IPS-NIHi7 (cell line): ENCODE measurements at regions not wholly inside any gene's neighbourhood (a gene's known extent, or its start where the extent isn't known, plus 50 kb on each side); places are given as distances from the start of the nearest gene placed in this dataset.

Source experiments
- DNase-seq: peaks from one replicate; pipeline ENCODE4 v3.0.0; 2012; ENCODE audit warnings: mixed read lengths; ENCODE audit errors: extremely low spot score

DNA sequence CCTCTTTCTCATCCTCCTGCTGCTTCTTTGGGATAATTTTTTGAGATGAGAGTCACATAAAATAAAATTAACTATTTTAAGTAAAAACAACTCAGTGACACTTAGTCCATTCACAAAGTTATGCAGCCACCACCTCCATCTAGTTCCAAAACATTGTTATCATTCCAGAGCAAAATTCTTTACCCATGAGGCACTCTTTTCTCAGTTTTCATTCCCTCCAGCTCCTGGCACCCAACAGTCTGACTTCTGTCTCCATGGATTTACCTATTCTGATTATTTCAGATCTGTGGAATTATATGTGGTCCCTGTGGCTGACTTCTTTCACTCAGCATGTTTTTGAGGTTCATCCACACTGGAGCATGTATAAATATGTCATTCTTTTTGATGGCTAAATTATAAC, 239.9 kb upstream of the DYNLRB2 start:
- no peak for DNase-seq

DNA sequence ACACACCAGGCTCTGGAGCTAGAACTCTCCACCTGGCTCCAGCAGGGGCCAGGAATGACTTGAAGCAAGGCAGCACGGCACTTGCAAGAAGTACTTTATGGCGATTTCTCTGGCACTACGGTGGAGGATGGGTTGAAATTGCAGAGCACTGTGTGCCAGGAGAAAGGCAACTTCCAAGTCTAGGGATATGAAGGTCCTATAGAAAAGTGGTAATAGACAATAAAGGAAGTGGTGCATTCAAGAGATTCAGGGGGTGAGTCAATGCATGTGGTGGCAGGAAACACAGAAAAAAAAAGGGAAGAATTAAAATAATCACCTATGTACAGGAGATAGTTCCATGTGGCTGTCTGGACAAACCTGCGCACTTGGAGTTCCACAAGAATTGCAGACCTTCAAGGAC, 240.3 kb upstream of the DYNLRB2 start:
- no peak for DNase-seq

DNA sequence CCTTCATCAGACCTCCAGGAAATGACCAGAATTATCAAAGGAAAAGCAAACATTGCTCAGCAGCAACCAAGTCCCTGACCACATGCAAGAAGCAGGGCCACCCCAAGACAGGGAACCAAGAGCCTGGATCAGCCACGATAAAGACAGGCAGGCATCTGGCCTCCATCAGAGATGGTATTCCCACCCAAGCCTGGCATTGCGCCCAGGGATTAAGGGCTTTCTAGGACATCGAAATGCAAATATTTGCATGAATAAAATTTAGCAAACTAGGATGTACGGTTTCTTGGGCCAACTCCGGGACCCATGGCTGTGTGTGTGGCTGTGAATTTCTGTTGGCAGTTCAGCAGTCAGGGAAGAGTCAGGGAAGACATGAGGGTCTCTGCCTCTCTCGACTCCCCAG, 241.4 kb upstream of the DYNLRB2 start:
- no peak for DNase-seq

DNA sequence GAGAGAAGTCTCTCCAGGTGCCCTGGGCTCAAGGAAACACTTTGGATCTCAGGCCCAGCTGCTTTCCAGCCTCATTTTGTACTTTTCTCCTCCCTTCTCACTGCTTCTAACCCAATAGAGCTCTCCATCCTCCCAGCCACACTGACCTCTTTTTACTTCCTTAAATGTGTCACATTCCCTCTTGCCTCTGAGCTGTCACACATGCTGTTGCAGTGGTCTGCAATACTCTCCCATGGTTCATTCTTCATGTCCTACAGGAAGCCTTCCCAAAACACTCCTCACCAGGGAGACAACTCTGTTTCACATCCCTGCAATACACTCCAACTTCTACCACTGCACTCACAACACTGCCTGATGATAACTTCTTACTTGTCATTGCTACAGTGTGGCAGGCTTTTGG, 242.1 kb upstream of the DYNLRB2 start:
- no peak for DNase-seq

DNA sequence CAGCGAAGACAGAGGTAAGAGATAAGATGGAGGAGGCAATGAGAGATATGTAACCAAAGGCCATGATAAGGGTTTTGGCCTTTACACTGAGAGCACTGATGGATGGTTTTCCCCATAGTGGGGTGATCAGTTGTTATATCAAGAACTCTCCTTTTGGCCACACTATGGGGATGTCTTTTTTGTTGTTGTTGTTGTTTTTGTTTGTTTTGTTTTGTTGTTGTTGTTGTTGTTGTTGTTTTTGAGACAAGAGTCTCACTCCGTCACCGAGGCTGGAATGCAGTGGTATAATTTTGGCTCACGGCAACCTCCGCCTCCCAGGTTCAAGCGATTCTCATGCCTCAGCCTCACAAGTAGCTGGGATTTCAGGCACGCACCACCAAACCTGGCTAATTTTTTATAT, 244.8 kb upstream of the DYNLRB2 start:
- no peak for DNase-seq

DNA sequence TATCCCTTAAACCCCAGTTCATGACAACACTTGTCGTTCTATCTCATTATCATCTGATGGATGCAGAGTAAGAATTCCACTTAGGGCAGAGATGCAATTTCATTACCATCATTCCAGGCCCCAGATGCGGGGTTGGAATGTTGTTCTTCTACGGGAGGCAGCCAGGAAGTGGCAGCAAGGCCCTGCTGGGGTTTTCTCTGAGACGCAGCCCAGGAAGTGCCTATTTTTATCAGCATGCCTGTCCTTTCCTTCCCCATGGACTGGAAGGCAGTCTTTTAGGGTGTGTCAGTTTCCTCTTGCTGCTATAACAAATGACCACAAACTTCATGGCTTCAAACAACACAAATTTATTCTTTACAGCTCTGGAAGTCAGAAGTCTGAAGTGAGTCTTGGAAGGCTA, 246.6 kb upstream of the DYNLRB2 start:
- DNase-seq = no peak

DNA sequence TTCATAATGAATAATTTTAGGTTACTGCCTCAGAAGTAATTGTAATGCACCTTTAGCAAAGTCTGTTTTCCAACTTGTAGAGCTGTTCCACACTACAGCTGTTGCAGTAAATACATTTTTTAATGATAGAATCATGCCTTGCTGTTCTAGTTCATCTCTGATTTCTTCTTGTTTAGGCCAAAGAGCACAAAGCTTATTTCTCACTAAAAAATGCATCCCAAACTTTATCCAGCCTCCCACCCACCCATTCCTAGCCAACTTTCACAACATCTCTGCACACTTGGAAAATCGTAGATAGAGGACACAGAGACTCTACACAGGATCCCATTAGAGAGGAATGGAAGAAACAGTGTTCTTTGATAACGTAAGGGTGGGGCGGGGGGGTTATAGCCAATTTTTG, 252.2 kb upstream of the DYNLRB2 start:
- no peak for DNase-seq

DNA sequence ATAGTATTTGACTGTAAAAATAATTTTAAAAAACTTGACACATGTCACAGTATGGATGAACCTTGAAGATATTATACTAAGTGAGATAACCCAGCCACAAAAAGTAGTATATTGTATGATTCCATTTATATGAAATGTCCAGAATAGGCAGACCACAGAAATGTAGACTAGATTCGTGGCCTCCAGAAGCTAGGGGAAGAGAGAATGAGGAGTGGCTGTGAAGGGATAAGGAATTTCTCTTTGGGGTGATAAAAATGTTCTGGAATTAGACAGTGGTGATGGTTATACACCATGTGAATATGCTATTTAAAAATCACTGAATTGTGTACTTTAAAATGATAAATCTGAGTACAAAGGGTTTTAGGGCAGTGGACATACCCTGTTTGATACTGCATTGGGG, 253.1 kb upstream of the DYNLRB2 start:
- DNase-seq = no peak

DNA sequence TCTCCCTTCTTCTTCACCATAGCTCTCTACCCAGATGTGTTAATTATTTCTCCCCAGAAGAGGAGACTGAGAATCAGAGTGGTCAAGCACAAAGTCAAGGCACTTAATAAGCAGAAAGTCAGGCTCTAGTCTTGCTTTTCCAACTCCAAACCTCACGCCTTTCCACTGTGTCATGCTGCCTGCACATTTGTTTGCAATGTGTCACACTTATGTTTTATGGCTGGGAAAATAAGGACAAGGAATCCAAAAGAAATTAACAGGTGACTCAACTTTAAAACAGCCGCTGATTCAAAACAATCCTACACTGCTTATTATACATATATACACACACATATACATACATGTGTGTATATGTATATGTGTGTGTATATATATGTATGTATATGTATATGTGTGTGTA, 255.7 kb upstream of the DYNLRB2 start:
- DNase-seq = no peak

DNA sequence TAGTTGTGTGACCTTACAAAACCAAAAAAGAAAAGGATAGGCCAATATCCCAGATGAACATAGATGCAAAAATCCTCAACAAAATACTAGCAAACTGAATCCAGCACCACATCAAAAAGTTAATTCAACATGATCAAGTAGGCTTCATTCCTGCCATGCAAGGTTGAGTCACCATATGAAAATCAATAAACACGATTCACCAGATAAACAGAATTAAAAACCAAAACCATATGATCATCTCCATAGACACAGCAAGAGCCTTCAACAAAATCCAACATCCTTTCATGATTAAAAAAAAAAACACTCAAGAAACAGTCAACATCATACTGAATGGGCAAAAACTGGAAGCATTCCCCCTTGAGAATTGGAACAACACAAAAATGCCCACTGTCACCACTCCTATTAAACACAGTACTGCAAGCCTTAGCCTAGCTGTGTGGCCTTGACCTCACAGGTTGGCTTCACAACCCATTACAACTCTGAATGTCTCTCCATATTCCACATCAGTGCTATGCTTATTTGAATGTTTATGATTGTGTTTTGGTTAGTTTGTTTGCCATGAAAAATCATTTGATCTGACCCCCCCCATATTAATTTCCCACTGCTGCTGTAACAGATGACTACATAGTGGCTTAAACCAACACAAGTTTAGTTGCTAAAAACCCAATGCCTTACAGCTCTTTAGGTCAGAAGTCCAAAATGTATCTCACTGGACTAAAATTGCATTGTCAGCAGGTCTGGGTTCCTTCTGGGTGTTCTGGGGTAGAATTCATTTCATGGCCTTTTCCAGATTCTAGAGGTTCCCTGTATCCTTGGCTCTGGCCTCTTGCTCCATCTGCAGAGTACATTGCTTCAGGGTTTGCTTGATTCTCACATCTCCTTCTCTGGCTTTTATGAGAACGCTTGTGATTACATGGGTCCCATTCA, 257.1 kb upstream of the DYNLRB2 start:
- no peak for DNase-seq

DNA sequence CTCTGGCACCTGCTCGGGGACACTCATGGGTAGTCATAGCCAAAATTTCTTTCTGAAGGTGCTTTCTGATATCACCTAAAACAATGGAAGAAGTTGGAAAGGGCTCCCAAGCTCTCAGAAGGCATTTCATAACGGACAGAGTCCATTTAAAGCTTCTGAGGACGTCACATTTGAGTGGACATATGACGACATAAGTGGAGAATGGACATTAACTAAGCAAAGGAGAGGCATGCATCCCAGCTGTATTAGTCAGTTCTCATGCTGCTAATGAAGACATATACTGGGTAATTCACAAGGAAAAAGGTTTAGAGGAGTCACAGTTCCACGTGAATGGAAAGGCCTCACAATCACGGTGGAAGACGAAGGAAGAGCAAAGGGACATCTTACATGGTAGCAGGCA, 260.2 kb upstream of the DYNLRB2 start:
- no peak for DNase-seq

DNA sequence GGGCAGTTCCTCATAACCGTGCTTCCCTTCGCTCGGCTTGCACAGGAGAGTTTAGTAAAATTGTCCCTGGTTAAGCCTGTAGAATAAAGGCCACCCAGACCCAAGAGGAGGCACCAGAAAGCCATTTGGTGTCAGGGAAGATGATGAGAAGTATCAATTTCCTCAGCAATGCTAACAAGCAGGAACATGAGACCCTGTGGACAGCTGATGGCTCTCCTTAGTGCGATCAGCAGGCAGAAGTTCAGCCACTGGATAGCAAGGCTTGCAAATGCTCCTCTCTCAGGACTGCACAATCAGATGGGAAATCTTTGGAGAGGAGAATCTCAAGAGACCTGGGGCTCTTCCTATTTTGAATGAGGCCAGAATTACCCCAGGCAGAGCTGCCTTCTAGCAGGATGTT, 261.1 kb upstream of the DYNLRB2 start:
- no peak for DNase-seq

DNA sequence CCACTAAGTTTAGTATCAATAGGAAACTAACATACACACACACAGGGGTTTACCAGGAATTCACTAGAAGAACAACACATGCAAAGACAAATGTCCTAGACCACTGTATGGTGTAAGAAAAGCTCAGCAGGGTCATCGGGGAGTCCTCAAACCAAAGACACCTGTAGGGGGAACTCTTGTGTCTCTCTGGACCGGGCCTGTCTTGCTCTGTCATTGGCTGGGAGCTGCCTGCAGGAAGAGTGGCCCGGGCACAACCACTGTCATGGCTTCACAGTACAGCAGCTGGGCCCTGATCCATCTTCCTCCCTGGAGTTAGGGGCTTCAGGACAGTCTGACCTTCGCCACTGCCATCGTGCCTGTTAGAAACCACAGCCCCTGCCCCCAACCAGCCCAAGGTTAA, 263.6 kb upstream of the DYNLRB2 start:
- DNase-seq = peak; percentile 86

DNA sequence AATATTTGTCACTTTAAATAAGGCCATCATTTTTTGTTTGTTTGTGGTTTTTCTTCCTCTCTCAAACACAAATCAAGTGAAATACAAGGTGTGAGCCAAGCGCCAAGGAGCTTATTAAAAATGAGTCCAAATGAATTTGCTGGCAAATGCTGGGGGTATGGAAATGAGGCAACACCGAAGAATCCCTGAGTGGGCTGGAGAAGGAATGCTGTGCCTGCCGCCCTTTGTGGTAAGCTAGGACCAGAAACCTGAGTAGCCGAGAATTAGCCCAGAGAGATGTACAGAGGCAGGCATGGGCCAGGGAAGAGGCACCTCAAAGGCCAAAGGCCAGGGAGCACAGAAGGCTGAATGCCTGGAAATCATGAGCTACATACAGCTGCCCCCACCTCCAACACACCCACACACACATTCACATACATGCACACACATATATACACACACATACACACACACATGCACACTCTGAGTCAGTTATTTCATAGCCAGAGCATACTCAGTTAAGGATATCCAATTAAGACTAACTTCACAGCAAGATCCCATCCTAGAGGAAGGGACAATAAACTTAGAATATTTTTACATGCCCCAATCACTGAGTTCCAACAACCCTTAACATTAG, 266.1 kb upstream of the DYNLRB2 start:
- no peak for DNase-seq

DNA sequence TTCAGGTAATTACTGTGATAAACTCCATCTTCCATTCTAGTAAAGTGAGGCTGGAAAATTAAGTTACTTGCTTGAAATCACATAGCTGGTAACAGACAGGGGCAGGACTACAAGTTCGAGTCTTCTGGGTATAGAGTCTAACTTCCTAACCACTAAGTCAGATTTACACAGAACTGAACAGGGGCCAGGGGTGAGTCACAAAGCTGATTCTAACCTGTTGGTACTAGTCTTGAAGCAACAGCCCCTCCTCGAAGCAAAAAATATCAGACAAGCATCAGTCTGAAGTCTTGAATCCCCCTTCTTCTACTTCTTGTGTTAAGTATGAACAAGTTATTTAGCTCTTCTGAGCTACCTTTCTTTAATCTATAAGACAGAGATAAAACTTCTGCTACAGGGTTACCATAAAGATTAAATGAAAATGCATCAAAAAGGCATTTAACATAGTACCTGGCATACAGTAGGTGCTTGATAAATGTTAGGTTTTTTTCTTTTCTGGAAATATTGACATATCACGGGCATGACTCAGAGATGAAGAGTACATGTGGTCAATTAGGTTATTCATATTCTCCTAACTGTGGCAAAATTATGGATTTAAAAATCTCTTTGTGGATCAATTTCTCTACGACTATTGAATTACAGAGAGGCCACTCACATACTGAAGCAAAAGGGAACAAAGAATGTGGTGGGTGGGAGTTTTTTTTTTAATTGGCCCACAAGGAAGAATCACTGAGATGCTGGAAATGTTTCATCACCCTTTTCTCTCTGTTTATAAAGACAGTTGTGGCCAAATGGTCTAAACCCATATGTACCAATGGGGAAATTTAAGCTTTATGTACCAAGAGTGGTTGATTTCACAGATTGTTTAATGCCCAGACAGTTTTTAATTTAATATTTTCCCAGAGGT, 266.9 kb upstream of the DYNLRB2 start:
- no peak for DNase-seq

DNA sequence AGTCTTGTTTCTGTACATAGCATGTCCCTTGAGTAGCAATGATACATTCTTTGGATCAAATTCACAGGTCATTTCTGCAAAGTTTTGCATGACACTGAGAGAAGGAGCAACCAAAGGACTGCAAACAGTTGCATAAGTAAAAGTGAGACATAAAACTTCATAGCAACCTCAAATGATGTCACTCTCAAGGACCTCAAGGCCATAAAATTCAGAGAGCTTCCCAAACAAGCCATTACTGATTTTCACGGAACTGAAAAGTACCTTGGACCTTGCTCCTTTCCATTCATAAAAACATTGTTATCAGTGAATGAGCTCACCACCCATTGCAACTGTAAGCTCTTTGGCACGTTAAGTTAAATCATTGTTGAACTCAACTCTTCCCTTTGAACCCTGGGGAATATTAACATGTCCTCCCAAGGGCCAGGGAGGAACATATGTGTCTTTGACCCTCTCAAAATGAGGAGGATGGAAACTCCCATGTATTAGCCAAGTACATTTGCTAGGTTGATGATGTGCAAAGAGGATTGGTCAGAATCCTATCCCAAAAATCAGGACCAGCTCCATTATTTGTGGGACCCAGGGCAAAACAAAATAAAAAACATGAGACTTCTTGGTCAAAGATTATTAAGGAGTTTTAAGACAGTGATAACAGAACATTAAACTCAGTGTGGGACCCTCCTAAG, 275.0 kb upstream of the DYNLRB2 start:
- no peak for DNase-seq

DNA sequence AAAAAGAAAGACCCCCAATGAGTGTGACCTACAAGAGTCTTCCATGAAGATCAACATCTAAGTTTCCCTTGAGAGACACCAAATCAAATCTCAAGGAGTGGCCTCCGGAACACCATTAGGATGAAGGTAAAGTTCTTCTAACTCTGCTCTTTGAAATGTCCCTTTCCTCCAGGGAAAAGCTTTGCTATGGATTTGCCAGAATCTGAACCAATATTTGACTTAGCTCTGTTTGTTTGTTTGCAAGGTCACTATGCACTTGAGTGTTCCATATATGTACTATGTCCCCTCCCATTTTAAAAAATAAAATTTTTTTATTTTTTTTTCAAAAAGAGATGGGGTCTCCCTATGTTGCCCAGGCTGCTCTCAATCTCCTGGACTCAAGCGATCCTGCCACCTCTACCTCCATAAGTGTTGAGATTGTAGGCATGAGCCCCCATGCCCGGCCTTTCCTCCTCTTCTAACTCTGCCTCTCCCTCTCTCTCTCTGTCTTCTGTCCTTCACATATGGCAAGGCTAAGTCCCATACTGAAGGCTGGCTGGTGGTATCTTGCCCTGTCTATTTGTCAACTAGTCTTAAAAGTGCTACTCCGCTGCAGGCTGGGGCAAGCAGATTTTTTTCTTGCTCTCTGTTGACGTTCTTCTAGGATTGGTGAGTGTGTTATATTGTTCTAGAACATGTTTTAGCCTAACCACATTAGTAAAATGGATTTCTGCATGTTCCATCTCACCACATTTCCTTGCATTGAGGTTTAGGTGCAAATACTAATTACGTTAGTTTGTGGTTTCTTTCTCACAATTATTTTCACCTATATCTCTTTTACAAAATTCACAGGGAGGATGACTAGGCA, 276.7 kb upstream of the DYNLRB2 start:
- no peak for DNase-seq

DNA sequence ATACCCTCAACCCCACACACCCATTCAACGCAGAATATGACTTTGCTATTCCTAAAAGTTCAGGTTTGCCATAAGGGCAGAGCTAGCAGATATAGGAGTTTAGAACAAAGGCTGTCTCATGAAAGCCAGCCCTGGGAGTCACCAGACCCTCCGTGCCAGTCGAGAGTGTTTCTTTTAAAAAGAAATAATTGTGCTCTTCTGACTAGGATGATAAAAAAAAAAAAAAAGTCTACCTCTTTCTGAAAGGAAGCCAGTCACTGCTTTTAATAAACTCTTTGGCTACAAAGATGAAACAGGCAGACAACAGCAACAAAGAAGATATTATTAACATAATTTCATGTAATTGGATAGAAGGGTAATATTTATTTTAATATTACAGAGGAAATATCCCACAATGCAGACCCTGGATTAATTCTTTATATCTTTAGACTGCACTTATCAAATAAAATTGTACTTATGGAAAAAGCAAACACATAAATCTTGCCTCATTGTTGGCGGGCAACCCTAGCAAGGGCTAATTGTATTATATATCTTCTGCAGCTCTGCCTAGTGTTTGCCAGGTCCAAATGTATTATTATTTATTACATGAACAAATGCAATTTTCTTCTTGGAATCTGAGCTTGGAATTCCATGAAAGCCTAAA, 277.5 kb upstream of the DYNLRB2 start:
- no peak for DNase-seq

DNA sequence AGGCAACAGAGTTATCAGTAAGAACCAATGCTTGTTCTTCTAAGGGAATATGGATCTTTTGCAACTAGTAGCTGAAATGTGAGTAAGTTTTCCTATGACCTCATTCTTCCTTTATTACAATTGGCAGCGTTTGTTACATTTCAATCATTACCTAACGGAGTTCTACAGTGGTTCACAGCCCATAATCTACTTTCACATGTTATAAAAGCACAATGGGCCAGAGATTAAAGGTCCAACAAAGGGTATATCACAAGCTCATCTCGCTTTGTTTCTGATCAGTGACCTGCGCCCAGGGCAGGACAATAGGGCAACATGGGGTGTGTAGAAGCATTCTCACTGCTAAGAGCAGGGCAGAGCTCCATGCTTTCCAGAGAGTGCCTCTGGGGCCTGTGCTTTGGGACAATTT, 279.9 kb upstream of the DYNLRB2 start:
- DNase-seq = no peak

DNA sequence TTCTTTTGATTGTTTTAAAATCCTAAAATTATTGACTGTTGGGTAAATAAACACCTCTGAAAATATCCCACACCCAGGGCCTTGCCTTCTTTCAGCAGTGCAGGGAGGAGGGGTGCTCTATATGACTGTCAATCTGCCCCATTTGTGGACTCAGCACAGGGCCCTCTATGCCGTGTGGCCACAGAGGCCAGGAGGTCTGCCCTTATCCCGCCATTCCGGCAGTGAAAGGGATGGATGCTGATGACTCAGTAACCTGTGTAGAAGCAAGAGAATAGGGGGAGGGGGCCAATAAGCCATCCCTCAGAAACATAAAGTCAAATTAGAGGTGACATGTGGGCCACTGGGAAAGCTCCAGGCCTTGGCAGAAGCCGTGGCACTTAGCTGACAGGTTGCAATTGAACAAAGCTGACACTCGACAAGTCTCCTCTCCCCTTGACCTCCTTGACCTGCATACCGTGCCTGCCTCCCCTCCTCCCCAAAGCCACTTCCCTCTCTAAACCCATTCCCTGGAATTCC, 281.4 kb upstream of the DYNLRB2 start:
- no peak for DNase-seq
